Testis (tissue), 2 donors: ENCODE measurements at regions not wholly inside any gene's neighbourhood (a gene's known extent, or its start where the extent isn't known, plus 50 kb on each side); places are given as distances from the start of the nearest gene placed in this dataset.
A peak's percentile ranks its signal among the peaks of the same experiment; 100 is the strongest.

Experiments used
- DNase-seq: peaks from one replicate; pipeline ENCODE4 v3.0.0-alpha.2; 2019
- H3K27ac ChIP-seq, 2 donors: fragments of 200-600 bp; sonication (generic); one replicate each; pipeline ENCODE4 v1.5.1; 2019
- H3K27me3 ChIP-seq: fragments of 200-600 bp; sonication (generic); one replicate; pipeline ENCODE4 v1.5.1; 2019
- H3K36me3 ChIP-seq: fragments of 200-600 bp; sonication (generic); one replicate; pipeline ENCODE4 v1.5.1; 2017; ENCODE audit warnings: low read depth; ENCODE audit errors: missing control alignments
- H3K4me1 ChIP-seq: fragments of 200-600 bp; sonication (generic); one replicate; pipeline ENCODE4 v1.5.1; 2019
- H3K4me3 ChIP-seq, 2 donors: fragments of 200-600 bp; sonication (generic); one replicate each; pipeline ENCODE4 v1.5.1; 2017 to 2019
- H3K9me3 ChIP-seq: fragments of 200-600 bp; sonication (generic); one replicate; pipeline ENCODE4 v1.5.1; 2017
- POLR2A ChIP-seq: fragments of 450-650 bp; IDR thresholded peaks from one replicate; pipeline ENCODE4 v1.6.1; 2017; ENCODE audit warnings: antibody characterized with exemption, mild to moderate bottlenecking, moderate library complexity
- WGBS, 2 donors: methylation state at CpG; one replicate each; pipeline ENCODE4 v1.1.5; 2018; 5-methylcytosine and 5-hydroxymethylcytosine counted together
- intact Hi-C: fragments of 100-400 bp; cut with DNase I; formaldehyde crosslinking; loops from one replicate; pipeline ENCODE4 v1.15.1; 2023; ENCODE audit warnings: low total_unique reads
- TF ChIP-seq, protein P1 (sequence below), 3 experiments: fragments of 450-650 bp in 2 of 3; fragments of 200-600 bp in 1 of 3; sonication (generic) in 1 of 3; IDR thresholded peaks; one replicate each; pipeline ENCODE4 v1.5.1; 2016 to 2019; ENCODE audit warnings: antibody characterized with exemption in 3 of 3, mild to moderate bottlenecking in 2 of 3, moderate library complexity in 1 of 3

DNA sequence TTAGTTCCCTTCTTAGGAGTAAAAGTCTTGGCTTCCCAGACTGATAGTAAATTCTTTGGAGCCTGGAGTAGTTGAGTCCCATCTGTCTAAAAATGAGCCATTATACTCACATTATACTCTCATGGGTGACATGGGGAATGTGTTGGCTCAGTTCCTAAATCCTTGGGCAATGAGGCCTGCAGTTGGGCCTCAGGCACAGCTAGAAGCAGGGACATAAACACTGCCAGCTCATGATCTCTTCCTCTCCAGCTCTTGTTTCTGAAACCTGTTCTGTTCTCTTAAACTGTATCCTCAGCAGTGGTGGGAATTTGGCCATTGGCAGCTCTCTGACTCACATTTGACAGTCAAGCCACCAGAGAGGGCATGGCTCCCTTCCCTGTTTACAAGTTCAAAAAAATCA, 212.5 kb downstream of the SPATA18 start:
- Histone ChIP-seq H3K4me1 (peaks cover 10% of the 10 kb centered on the region), H3K27ac (no peak overlapping the region), H3K4me3 (no peak overlapping the region), H3K27me3 (no peaks in the 10 kb centered on the region), H3K36me3 (no peaks in the 10 kb centered on the region), H3K9me3 (no peaks in the 10 kb centered on the region)
- no peak for TF ChIP-seq POLR2A
- TF ChIP-seq, protein P1, sequence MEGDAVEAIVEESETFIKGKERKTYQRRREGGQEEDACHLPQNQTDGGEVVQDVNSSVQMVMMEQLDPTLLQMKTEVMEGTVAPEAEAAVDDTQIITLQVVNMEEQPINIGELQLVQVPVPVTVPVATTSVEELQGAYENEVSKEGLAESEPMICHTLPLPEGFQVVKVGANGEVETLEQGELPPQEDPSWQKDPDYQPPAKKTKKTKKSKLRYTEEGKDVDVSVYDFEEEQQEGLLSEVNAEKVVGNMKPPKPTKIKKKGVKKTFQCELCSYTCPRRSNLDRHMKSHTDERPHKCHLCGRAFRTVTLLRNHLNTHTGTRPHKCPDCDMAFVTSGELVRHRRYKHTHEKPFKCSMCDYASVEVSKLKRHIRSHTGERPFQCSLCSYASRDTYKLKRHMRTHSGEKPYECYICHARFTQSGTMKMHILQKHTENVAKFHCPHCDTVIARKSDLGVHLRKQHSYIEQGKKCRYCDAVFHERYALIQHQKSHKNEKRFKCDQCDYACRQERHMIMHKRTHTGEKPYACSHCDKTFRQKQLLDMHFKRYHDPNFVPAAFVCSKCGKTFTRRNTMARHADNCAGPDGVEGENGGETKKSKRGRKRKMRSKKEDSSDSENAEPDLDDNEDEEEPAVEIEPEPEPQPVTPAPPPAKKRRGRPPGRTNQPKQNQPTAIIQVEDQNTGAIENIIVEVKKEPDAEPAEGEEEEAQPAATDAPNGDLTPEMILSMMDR (IDR thresholded peaks at IDR 0.05), result no peak
- DNase-seq, result no peak
- intact Hi-C loops, result no loop called here

- H3K27ac ChIP-seq, result peak overlapping the region in 1 of 2 donors; percentile 15
- intact Hi-C loops, result no loop called here
Measured at GRCh38 chr4:52265781-52266525, 214.8 kb downstream of the SPATA18 start.

GRCh38 chr4:52266537-52267137, 215.5 kb downstream of the SPATA18 start:
- H3K27ac ChIP-seq, result no peak overlapping the region
- H3K4me3 ChIP-seq, result no peak overlapping the region
- H3K4me1 ChIP-seq, result peaks cover 10% of the 10 kb centered on the region
- peak; percentile 54 for DNase-seq
- intact Hi-C loops, result no loop called here
- no peaks in the 10 kb centered on the region for H3K36me3 ChIP-seq
- TF ChIP-seq, protein P1 (IDR thresholded peaks at IDR 0.05), result no peak
- no peak for TF ChIP-seq POLR2A
- H3K27me3 ChIP-seq, result no peaks in the 10 kb centered on the region
- no peaks in the 10 kb centered on the region for H3K9me3 ChIP-seq

More at GRCh38 chr4:52265781-52266525, 214.8 kb downstream of the SPATA18 start:
- TF ChIP-seq, protein P1 (IDR thresholded peaks at IDR 0.05), result no peak
- no peak for TF ChIP-seq POLR2A
- 40 to 43% methylated on average over 6 of the region's 6 CpGs for WGBS, 2 donors
- H3K4me1 ChIP-seq, result peaks cover 10% of the 10 kb centered on the region
- no peaks in the 10 kb centered on the region for H3K9me3 ChIP-seq
- DNase-seq, result peak; percentile 20
- H3K4me3 ChIP-seq, result no peak overlapping the region
- H3K36me3 ChIP-seq, result no peaks in the 10 kb centered on the region
- H3K27me3 ChIP-seq, result no peaks in the 10 kb centered on the region

GRCh38 chr4:52269761-52270160, 218.7 kb downstream of the SPATA18 start:
- Histone ChIP-seq H3K36me3 (no peaks in the 10 kb centered on the region), H3K4me1 (peaks cover 10% of the 10 kb centered on the region), H3K9me3 (no peaks in the 10 kb centered on the region), H3K27me3 (no peaks in the 10 kb centered on the region), H3K27ac (no peak overlapping the region), H3K4me3 (no peak overlapping the region)
- intact Hi-C loops, result no loop called here
- DNase-seq, result no peak
- TF ChIP-seq POLR2A, result no peak
- TF ChIP-seq, protein P1 (IDR thresholded peaks at IDR 0.05), result no peak

DNA sequence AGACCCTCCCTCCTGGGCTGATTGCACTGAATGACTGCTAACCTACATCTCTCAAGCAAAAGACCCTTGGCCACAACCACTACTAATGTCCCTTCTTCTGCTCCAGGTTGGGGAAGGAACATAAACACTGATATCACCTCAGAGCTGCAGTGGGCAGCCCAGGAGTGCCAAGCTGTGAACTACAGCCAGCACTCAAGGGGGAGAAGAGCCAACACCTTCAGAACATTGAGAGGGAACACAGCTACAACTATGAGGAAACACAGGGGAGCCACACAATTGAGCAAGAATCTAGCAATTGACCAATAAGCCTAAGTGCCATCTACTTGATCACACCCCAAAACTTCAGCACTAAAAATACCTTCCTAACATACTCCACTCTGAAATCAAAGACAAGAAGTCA, 222.8 kb downstream of the SPATA18 start:
- Histone ChIP-seq H3K27ac (no peak overlapping the region), H3K9me3 (no peaks in the 10 kb centered on the region), H3K27me3 (no peaks in the 10 kb centered on the region), H3K36me3 (no peaks in the 10 kb centered on the region), H3K4me3 (no peak overlapping the region), H3K4me1 (no peaks in the 10 kb centered on the region)
- intact Hi-C loops, result no loop called here
- DNase-seq, result no peak
- TF ChIP-seq, protein P1 (IDR thresholded peaks at IDR 0.05), result no peak
- TF ChIP-seq POLR2A, result no peak
